ENCODE measurements at regions not wholly inside any gene's neighbourhood (a gene's known extent, or its start where the extent isn't known, plus 50 kb on each side); places are given as distances from the start of the nearest gene placed in this dataset.

DNA sequence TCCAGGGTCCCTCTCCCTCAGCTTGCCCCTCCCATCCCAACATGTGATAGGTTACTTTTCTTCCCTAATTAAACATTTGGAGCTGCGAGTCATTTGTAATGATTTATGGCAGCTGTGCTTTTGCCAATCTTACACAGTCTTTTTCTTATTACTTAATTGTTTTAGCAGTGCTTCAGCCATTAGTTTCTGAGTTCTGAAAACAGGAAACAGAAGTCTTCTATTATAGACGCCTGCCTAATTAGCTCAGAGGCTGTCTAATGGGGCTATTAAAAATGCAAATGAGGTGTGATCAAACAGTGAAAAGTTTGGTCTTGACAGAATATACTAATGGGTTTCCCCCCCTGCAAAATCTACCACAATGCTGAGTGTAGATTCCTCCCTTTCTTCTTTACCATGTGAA lies 388.3 kb upstream of the CELF4 start:
- DNase-seq, result no peak

DNA sequence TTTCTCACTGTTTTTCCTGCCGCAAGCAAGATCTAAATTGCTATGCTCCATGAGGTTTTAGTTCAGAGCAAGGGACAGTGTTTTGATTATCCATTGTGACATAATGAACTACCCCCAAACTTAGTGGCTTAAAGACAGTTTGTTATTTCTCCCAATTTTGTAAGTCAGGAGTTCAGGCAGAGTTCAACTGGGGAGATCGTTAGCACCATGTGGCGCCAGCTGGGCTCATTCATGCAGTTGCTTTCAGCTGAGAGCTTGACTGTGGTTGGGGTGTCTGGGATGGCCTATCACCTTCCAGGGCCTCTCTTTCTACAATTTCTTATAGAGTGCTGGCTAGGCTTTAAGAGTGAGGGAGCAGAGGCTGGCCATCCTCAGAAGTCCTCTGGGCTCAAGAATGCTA lies 382.9 kb upstream of the CELF4 start:
- no peak for DNase-seq

DNA sequence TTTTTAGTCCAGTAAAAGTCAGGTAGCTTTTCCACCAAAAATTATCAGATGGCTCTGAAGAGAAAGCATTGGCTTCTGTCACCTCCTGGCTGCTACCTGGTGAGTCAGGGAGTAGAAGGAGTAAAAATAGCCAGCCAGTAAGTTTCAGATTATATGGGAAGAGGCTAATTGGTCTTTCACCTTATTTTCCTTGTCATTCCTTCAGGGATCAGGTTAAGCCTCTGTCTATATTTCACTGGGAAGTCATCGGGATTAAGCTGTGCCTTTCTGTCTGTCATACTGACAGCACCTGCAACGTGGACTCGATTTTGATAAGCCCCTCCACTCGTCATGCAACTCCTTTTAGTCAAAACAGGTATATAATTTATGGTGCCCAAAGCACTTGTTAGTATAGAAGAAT lies 380.7 kb upstream of the CELF4 start:
- no peak for DNase-seq

DNA sequence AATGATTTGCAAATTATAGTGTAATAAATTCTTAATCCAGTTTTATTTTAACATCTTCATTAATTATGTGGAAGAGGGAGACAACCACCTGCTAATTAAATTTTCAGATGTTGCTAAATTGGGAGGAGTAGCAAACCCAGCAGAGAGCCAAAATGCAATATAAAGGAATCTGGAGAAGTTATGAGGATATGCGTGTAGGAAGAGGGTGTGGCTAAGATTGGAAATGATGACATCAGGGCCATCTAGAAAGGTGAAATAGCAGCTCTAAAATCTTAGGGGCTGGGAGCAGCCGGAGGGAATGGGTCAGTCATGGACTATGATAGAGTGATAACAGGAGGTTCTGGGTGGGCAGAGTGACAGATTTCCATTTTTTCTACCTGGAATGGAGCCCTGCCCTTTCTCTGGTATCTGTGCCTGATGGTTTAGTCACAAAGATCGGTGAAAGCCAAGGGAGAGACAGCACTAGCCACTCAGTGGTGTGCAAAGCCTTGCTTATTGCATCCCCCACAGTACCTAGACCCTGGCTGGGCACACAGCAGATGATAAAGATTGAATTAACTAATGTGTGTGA lies 379.2 kb upstream of the CELF4 start:
- no peak for DNase-seq

DNA sequence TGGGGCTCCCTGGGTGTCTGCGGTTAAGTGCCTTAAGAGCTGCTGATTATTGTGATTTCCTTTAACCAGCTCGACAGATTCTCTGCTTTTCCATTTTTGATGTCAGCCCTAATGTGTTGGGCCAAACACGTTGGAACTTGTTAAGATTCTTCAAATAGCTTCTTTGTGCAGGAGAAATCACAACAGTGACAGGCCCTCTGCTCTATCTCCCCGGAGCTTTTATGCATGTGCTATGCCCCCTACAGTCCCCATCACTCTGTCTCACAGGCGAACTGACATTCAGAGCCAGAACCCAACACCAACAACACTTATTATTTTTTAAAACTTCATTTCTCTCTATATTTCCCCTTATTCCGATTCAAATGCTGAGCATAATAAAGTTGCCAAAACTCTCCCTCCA lies 371.7 kb upstream of the CELF4 start:
- DNase-seq, result no peak

DNA sequence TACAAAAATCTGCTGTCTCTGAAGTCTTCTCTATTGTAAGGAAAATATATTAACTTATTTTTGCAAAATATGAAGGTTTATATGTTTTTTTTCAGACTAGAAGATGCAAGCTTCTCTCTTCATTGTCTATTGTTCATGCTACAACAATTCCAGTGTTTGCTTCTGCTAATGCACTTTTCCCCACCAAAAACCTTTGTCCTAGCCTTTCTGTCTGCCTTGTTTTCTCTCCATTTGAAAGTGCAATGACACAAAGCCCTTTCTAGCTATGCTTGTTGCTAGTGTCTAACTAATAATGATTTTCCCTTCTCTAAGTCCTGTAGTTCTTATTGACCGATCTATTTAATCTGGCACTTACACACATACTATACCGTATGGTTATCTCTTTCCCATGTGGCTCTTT lies 369.5 kb upstream of the CELF4 start:
- no peak for DNase-seq

DNA sequence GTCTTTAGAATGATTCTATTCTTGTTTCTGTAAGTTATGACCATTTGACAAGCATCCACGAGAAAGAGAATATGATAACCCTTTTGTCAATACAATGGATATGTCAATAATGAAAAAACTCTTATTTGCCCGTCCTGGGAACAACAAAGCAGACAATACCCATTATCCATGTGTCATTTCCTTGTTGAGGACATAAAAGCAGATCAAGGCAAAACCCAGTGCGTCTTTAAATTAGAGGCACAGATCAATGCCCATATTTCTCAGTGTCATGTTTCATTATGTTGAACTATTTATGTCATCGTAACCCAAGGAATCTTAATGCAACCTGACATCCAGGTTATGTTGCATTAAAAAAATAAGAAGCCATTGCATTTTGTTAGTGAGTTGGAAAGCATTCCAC lies 365.0 kb upstream of the CELF4 start:
- no peak for DNase-seq

DNA sequence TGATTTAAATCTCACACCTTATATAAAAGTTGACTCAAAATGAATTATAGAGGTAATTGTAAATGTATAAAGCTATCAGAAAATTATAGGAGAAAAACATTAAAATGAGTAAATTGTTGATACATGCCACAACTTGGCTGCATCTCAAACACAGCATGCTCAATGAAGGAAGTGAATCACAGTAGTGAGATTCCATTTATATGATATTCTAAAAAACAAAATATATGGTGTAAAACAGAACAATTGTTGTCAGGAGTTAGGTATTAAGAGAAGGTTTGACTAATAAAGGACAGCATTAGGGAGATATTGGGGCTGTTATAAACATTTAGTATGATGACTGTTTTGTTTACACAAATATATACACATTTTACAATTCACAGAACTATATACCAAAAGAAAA lies 356.6 kb upstream of the CELF4 start:
- no peak for DNase-seq

DNA sequence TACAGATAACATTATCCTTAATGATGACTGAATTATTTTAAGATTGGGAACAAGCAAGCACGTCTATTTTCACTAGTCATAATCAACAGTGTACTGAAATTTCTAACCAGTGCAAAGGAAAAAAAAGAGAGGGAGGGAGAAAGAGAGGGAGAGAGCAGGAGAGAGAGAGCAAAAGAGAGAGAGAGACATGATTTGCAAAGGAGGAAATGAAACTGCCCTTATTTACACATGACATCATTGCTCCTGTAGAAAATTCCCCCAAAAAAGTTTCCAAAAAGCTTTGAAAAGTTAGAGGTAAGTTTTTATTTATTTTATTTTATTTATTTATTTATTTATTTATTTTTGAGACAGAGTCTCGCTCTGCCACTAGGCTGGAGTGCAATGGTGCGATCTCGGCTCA lies 355.3 kb upstream of the CELF4 start:
- no peak for DNase-seq

DNA sequence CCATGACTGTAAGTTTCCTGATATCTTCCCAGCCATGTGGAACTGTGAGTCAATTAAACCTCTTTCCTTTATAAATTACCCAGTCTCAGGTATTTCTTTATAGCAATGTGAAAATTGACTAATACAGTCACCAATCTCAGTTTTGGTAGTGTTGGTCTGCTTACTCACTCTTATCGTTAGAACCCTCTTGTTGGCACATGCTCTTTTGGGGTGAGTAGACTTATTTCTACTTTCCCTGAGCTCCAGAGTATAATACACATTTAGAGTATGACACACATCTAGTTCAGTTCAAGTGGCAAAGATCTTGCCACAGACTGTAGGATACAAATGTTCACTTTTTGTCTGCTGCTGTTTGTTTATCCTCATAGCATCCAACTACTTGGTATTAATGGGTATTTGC lies 347.5 kb upstream of the CELF4 start:
- DNase-seq, result no peak

DNA sequence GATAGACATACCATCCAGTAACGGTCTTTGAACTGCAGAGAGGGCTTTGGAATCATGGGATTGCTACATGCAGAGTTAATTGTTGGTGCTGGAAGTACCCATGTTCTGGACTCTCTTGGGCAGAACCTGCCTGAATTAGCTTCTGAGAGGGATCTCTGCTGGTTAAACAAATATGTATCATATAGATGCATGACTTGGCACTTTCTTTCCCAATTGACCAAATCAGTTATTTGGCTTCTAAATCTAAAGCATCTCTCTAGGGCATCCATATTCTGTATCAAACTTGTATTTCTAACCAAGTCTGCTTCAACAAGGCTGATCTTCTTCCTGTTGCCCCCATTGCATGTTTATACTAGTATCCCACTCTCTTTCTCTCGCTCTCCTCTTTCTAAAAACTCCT lies 336.7 kb upstream of the CELF4 start:
- DNase-seq, result no peak

DNA sequence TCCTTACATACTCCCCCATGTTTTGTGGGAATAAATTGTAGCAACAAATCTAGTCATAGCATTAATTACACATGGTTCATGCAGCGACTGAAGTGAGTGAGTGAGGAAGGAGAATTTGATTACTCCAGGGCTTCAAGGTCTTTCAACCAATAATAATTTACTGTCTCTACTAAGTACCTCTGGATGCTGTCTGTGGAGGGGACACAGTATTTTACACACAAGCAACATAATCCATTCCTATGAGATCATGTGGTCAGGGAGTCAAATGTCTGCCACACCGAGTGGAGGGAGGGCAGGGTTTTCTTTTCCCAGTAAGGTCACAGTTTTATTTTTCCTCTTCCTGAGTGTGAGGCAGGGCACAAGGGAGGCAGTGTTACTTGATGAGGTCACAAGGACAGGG lies 334.7 kb upstream of the CELF4 start:
- DNase-seq, result no peak

DNA sequence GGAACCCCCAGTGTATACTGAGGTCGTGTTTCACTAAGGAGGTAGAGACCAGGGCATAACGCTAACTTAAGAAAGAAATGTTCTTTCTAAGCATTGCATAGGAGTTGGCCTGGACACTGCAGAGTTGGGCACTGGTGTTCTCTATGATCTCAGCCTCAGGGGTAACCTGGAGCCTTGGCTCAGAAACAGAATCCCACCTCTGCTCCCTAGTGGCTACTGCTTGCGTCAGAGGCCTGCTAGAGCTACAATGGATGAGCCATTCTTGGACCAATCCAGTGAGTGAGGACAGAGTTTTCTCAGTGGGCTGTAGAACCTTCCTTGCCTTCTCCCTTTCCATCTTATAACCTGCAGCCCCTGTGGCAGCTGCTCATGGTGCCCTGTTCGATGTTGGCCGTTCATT lies 324.4 kb upstream of the CELF4 start:
- no peak for DNase-seq

DNA sequence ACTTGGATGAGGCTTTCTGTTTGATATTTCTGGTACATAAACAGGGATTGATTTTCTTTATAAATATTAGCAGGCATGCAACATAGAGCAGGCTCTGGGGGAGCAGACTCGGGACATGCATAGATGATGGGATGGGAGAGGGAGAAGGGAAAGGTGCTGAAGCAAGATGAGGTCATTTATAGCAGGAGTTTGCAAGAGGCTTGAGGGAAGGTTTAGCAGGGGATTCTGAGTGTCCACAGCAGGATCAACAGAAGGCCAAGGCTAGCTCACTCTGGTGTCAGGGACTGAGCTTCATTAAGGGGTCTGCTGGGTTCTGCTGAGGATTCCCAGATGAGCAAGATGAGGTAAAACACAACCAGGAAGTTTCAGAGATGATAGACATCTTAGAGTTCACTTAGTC lies 309.1 kb upstream of the CELF4 start:
- no peak for DNase-seq

DNA sequence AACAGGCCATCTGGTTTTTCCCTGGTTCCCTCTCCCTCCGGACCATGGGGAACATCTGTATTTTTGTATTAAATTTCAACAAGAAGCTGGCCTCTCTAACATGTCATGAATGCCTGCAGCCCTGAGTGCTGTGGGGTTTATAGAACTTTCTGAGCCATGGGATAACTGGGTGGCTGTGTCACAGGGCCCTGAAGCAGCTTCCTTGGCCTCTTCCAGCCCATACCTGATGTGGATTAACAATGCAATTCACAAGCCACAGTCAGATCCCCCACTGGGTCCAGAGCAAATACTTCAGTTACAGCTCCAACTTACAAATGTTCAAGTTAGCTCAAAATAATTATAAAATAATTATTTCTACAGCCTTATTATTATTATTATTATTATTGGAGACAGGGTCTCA lies 307.8 kb upstream of the CELF4 start:
- DNase-seq, result no peak

DNA sequence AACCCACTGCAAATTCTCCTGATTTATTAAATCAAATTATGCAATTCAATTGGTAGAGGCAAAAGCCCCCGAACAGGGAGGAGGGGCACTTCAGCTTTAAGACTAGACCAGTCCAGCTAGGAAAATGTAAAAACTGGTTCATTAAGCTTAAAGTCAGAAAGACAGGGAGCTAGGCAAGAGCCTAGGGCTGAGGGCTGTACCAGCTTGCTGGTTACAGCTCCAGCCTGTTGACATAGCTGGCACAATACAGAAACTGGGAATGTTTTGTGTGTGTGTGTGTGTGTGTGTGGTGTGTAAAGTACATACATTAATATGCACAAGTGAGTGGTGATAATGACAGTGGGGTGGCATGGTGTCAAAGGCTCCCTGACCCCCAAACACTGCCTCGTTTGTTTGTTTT lies 307.0 kb upstream of the CELF4 start:
- no peak for DNase-seq

DNA sequence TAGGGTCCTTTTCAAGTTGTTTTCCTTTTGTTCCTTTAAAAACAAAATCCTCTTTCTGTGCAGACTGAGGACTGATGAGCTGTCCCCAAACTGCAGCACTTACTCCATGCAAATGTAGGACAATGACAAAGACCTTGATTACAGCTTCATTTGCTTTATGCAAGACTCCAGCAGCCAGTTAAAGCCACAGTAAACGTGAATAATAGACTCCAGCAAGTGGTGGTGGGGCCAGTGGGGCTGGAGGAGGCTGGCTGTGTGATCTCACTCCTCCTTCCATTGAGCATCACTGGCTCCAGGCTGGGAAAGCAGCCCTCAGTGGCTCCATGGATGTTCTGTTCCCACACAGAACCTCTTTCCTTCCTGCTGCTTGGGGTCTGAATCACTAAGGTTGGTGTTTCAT lies 306.0 kb upstream of the CELF4 start:
- no peak for DNase-seq

DNA sequence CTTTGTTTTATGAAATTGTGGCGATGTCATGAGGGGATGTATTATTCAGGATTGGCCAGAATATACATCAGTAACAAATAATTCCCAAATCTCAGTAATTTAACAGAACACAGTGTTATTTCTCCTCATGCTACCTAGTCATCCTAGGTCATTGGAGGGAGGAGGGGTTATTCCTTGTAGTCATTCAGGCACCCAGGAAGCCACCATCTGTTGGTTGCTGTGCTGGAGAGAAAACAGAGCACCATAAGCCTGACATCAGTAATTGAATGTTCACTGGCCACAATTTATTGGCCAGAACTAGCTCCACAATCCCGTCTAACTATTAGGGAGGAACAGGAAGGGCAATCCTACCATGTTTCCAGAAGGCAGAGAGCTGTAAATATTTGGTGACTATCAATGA lies 303.5 kb upstream of the CELF4 start:
- DNase-seq, result no peak

DNA sequence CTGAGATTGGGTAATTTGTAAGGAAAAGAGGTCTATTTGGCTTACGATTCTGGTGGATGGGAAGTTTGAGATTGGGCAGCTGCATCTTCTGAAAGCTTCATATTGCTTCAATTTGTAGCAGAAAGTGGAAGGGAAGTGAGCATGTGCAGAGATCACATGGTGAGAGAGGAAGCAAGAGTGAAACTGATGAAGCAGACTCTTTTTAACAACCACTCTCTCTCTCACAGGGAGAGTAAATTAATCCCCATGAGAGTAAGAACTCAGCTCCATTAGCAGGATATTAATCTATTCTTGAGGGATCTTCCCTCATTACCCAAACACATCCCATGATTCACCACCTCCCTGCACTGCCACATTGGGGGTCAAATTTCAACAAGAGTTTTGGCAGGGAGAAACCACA lies 298.5 kb upstream of the CELF4 start:
- no peak for DNase-seq

DNA sequence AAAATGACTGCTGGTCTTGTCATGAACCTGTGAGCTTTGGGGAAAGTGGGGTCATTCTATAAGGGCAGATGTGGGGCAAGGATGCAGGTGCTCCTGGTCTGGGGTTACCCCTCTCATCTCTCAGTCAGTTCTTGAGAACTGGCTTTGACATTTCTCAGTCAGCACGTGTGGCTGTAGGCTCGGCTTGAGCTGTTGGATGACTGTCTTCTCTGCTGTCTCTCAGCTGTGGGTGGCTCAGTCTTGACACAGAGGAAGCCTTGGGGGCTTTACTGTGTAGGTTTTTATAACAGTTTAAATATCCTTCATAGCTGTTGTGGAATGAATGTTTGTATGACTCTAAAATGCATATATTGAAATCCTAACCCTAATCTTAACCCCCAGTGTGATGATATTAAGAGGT lies 296.4 kb upstream of the CELF4 start:
- DNase-seq, result no peak

DNA sequence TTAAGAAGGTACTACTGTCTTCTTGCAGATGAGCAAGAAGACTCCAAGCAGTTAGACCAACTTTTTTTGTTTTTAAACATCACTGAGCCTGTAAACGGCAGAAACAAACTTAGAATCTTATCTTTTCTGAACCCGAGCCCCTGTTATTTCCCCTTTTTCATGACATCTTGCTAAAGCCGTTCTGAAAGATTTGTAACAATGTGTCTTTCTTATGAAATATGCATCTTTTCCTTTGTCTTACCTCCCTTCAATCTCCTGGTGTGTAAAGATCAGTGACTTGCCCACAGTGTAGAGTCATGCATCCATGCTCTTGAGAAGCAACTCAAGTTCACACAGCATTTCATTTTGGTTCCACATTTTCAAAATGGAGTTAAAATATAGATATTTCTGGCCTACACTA lies 288.8 kb upstream of the CELF4 start:
- DNase-seq, result no peak

DNA sequence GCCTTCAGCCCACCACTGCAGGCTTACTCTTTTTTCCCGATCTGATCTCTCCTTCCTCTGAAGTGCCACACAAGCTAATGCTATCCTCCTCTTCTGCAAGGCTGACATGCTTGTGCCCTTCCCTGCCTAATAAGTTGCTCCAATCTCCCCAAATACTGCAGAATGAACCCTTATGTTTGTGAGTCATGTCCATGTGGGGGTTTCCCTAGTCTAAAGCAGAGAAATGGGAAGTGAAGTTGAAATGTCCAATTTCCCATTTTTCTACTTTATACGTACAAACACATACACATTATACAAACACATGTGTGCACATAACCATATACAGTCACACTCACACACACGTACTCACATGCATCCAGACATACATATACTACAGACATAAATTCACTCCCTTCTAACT lies 288.1 kb upstream of the CELF4 start:
- no peak for DNase-seq

DNA sequence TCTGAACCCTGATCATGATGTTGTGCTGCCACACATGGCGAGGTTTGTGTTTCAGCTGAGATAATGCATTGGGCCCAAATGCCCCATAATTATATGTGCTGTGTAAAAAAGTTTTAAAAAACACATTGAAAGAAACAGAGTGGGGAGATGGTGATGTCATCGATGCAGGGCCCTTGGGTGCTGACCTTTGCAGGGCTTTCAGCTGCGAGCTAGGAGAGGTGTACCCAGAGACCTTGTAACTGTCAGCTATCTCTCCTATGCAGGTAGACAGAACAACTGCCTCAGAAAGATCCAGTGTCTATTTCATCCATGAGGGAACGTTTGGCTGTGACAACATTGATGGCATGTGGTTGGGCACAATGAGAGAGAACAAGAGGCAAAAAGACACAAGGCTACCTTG lies 286.9 kb upstream of the CELF4 start:
- no peak for DNase-seq

DNA sequence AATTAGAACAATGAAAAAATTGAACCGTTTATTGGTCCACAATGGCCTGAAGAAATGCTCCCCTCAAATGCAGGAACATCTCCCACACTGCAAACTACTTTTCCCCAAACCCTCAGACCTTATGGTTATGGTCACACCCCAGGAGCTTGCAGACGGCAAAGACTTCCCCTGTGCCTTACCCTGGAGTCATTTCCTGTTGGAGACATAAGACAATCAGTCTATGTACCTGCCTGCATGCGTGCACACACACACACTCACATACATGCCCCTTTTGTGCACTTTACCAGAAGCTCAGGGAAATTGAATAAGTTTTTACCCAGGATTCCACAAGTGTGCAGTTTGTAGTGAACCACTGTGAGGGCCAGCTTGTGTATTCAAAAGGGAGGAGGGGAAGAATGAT lies 281.9 kb upstream of the CELF4 start:
- no peak for DNase-seq

DNA sequence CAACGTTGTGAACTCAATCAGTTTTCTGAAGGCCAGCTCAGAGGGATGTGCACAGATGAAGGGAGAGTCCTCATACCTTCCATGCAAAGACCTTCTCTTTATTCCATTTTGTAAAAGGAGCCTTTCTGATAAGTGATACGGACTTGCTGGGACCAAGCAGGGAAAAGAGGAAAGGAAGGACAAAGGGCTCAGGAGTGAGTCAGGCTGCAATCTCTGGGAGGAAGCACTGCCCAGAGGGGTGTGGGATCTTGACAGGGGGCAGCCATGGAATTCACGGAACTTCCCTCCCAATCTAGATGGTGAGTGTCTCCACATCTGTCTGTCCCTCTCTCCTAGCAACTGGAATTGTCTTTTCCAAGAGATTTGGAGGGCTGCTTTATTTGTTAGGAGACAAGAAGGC lies 281.4 kb upstream of the CELF4 start:
- DNase-seq, result no peak
